H54 (cell line): ENCODE measurements at regions not wholly inside any gene's neighbourhood (a gene's known extent, or its start where the extent isn't known, plus 50 kb on each side); places are given as distances from the start of the nearest gene placed in this dataset.
A peak's percentile ranks its signal among the peaks of the same experiment; 100 is the strongest.
"Not testable (repeated sequence)": the region's sequence is repeated elsewhere in the genome, so short reads cannot be mapped to it uniquely, and the experiment has no call there.

Source experiments
- DNase-seq: peaks from one replicate; pipeline ENCODE4 v3.0.0; 2011; ENCODE audit warnings: low spot score, mixed read lengths; ENCODE audit not compliant: insufficient read length
- FAIRE-seq: peaks from 3 replicates; lab custom pipeline; 2011; peaks lifted over from hg19 to GRCh38; lab: Jason Lieb, UNC
- POLR2A ChIP-seq: IDR thresholded peaks from 2 replicates; pipeline ENCODE4 v1.6.1; 2011; ENCODE audit warnings: low read depth, mild to moderate bottlenecking, low read length

DNA sequence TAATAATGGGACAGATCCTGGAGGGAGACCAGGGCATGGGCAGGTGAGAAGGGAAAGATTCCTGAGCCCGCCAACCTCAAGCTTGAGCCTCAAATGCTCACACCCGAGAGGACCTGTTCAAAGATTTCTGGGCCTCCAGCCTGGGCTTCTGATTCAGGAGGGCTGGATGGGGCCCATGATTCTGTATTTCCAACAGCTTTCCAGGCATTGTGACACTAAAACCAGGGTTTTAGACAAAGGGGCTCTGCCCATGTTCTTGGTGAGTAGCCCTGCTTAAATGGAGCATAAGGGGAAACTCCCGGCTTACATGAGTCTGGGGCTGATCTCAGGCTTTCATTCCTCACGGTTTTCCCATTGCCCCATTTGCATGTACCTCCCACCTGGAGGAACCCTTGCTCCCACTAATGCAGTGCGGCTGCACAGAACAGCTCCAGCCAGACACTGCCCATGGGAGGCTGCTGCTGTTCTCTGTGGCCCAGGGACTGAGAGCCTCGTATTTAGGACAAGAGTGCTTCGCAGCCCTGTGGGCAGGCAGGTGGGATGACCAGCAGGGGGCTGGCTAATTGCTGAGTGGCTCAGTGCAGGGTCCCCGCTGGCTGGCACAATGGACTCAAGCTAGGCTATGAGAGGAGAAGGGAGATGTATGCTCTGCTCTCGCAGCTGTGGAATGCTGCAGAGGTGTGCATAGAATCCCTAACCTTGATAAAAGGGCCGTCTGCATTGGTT is 135.3 kb upstream of the COBL start:
- no peak for FAIRE-seq
- TF ChIP-seq POLR2A: no peak
- DNase-seq: no peak

DNA sequence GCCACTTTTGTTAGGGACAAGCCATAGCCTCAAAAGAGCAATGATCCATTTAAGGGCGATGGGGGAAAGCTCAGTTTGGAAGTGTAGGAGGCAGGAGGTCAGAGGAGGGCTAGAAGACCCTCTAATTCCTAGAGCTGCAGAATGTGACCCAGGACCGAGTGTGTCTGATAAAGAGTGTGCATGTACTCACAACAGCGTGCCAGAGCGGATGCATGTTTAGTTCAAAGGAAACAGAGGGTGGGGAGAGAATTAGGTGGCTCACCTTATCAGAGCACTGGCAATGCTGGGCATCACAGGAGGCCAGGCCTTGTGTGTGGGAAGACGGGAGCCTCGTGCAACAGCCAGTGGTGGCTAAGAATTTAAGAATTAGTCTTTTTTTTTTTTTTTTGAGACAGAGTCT is 133.9 kb upstream of the COBL start:
- DNase-seq: no peak
- TF ChIP-seq POLR2A: no peak
- no peak for FAIRE-seq

DNA sequence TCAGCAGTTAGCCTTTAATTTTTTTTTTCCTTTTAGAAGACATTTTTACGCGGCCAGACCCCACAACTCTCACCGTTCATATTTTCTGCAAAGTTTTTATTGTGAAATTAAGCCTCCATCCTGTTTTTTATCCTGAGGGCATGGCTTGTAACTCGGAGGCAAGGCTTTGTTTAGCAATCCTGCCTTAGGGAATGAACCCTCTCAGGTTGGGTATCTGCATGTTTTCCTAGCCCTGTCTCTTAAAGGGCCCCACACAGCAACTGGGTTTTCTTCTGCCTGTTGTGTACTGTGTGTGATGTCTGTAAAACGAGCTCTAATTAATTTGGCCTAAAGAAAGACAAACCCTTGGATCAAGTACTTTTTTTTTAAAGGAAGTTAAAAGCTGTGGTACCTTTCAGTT is 130.2 kb upstream of the COBL start:
- FAIRE-seq: no peak
- DNase-seq: no peak
- no peak for TF ChIP-seq POLR2A

- FAIRE-seq: no peak
- DNase-seq: no peak
- TF ChIP-seq POLR2A: no peak
Measured at GRCh38 chr7:51446356-51446755, 129.7 kb upstream of the COBL start.

- no peak for TF ChIP-seq POLR2A
- DNase-seq: no peak
- FAIRE-seq: no peak
Measured at GRCh38 chr7:51444936-51445335, 128.3 kb upstream of the COBL start.

GRCh38 chr7:51430480-51431086 is 114.0 kb upstream of the COBL start:
- no peak for TF ChIP-seq POLR2A
- peak; percentile 15 for FAIRE-seq
- peak; percentile 59 for DNase-seq

DNA sequence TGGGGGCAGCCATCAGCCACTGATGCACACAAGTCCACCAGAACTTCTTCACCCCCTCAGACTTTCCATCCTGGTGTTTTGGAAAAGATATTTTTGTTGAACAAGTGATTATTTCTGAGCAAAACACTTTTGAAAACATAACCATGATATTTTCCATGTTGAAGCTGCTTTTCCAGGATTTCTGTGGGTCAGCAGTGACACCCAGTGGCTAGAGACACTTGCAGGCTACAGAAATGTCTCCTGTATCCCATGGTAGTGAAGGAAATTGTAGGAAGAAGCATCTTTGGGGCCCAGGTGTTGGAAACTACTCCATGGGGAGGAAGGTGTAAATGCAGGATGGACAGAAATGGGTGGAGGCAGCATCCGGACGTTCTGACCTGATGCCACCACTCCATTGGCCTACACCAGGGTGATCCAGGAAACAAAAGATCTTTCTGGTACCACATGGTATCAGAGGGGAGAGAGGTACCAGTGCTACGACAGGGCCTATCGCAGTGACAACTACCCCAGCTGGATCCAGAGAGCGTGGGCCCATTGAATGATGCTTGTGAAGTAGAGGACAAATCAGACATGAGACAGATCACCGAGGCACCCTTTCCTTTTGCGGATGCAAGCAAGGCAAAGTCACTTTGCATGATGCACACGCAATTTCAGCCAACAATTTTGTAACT is 111.7 kb upstream of the COBL start:
- DNase-seq (no peak), FAIRE-seq (no peak)
- no peak for TF ChIP-seq POLR2A

GRCh38 chr7:51426163-51426562 is 109.6 kb upstream of the COBL start:
- DNase-seq (no peak), FAIRE-seq (no peak)
- no peak for TF ChIP-seq POLR2A

DNA sequence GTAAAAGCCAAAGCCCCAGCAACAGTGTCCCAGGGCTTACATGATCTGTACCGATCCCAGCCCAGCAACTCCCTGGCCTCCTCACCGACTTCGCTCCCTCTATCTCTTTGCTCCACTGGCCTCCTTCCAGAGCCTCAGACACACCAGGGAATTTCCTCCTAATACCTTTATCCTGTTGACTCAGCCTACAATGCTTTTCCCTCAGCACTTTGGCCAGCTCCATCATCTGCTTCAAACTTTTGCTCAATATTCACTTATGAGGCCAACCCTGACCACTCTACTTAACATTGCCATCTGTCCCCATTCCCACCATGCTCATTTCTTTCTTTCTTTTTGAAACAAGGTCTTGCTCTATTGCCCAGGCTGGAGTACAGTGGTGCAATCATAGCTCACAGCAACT is 93.3 kb upstream of the COBL start:
- DNase-seq, FAIRE-seq: not testable (repeated sequence)

GRCh38 chr7:51397608-51398007 is 81.0 kb upstream of the COBL start:
- not testable (repeated sequence) for DNase-seq, FAIRE-seq

- not testable (repeated sequence) for DNase-seq, FAIRE-seq
Measured at GRCh38 chr7:51393003-51393402, 76.4 kb upstream of the COBL start.

GRCh38 chr7:51389952-51390351 is 73.3 kb upstream of the COBL start:
- FAIRE-seq, DNase-seq: not testable (repeated sequence)

DNA sequence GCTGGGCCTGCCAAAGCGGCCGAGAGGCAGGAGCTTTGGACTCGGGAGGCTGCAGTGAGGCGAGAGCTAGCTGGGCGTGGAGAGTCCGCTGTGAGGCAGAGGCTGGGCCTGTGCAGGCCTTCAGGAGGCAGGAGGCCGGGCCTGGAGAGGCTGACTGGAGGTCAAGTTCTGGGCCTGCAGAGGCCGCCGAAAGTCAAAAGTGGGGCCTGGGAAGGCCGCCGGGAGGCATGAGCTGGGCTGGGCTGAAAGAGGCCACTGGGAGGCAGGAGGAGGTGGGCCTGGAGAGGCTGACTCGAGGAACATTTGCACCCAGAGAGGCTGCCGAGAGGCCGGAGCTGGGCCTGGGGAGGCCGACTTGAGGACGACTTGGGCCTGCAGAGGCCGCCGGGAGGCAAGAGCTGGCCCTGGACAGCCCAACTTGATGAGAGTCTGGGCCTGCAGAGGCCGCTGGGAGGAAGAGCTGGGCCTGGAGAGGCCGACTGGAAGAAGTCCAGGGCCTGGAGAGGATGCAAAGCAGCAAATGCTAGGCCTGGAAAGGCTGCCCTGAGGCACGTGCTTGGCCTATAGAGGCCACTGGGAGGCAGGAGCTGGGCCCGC is 72.7 kb upstream of the COBL start:
- not testable (repeated sequence) for DNase-seq, FAIRE-seq

DNA sequence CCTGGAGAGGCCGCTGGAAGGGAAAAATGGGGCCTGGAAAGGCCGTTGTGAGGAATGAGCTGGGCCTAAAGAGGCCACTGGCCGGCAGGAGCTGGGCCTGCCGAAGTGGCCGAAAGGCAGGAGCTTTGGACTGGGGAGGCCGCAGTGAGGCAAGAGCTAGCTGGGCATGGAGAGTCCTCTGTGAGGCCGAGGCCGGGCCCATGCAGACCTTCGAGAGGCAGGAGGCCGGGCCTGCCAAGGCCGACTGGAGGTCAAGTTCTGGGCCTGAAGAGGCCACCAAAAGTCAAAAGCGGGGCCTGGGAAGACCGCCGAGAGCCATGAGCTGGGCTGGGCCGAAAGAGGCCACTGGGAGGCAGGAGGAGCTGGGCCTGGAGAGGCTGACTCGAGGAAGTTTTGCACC is 71.6 kb upstream of the COBL start:
- FAIRE-seq, DNase-seq: not testable (repeated sequence)

DNA sequence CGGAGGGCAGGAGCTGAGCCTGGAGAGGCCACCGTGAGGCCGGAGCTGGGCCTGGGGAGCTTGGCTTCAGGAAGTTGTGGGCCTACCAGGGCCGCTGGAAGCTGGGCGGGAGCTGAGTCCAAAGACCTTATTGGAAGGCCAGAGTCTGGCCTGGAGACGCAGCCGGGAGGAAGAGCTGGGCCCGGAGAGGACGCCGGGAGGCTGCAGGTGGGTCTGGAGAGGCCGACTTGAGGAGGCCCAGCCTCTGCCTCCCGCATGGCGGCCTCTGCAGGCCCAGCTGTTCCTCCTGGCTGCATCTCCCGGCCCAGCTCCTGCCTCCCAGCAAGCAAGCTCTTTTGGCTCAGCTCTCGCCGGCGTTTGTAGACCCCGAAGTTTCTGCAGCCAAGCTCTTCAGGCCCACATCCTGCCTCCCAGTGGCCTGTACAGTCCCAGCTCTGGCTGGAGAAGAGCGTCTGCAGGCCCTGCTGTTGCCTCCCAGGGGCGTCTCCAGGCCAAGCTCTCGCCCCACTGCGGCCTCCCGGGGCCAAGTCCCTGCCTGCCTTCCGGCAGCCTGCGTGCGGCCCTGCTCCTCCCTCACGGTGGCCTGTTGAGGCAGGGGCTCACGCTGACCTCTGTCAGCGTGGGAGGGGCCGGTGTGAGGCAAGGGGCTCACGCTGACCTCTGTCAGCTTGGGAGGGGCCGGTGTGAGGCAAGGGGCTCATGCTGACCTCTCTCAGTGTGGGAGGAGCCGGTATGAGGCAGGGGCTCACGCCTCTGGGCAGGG is 70.4 kb upstream of the COBL start:
- not testable (repeated sequence) for DNase-seq, FAIRE-seq

- DNase-seq, FAIRE-seq: not testable (repeated sequence)
Measured at GRCh38 chr7:51386184-51386583, 69.6 kb upstream of the COBL start.

DNA sequence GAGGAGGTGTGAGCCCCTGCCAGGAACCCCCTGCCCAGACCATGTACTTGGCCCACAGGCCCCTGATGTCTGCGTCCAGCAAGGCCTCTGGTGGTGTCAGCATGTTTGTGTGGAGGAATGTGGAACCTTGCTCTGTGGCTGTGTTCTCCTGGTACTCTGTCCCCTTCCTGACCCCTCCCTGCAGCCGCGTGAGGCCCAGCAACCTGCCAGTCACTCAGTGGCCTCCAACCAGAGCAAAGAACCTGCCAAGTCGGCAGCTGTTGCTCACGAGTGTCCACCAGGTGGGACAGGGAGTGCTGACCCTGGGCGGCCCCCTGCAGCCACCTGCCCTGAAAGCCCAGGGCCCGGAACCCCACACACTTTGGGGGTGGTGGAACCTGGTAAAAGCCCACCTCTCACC is 65.6 kb upstream of the COBL start:
- not testable (repeated sequence) for FAIRE-seq, DNase-seq
